Breast epithelium (tissue), 4 donors: ENCODE measurements at regions not wholly inside any gene's neighbourhood (a gene's known extent, or its start where the extent isn't known, plus 50 kb on each side); places are given as distances from the start of the nearest gene placed in this dataset.

Source experiments
- DNase-seq, 2 donors: peaks; one replicate each; pipeline ENCODE4 v3.0.0-alpha.2; 2019; ENCODE audit warnings: low spot score in 2 of 2
- H3K27ac ChIP-seq, 2 donors: fragments of 200-600 bp; sonication (generic) in 1 of 2; one replicate each; pipeline ENCODE4 v1.5.1; 2016 to 2019; ENCODE audit warnings: mild to moderate bottlenecking in 1 of 2
- H3K27me3 ChIP-seq, 2 donors: fragments of 200-600 bp; sonication (generic) in 1 of 2; one replicate each; pipeline versions ENCODE4 v1.5.1 to v1.6.0; 2017 to 2019; ENCODE audit warnings: control low read depth in 1 of 2, mild to moderate bottlenecking in 1 of 2
- H3K36me3 ChIP-seq: fragments of 200-600 bp; one replicate; pipeline ENCODE4 v1.5.1; 2019
- H3K4me1 ChIP-seq, 2 donors: fragments of 200-600 bp; sonication (generic); one replicate each; pipeline ENCODE4 v1.5.1; 2016 to 2019; ENCODE audit warnings: control low read depth in 1 of 2
- H3K4me3 ChIP-seq, 3 donors: fragments of 200-600 bp; sonication (generic); 1 replicate in 2 of 3; 2 replicates in 1 of 3; pipeline ENCODE4 v1.5.1; 2016 to 2019; ENCODE audit warnings: mild to moderate bottlenecking in 3 of 3, moderate library complexity in 2 of 3
- H3K9me3 ChIP-seq, 2 donors: fragments of 200-600 bp; sonication (generic) in 1 of 2; one replicate each; pipeline ENCODE4 v1.5.1; 2016 to 2019; ENCODE audit warnings: control low read depth in 1 of 2
- POLR2A ChIP-seq: fragments of 450-650 bp; IDR thresholded peaks from one replicate; pipeline ENCODE4 v1.6.1; 2016; ENCODE audit warnings: antibody characterized with exemption, mild to moderate bottlenecking, moderate library complexity
- POLR2AphosphoS5 ChIP-seq, 3 donors: sonication (generic); formaldehyde crosslinking; IDR thresholded peaks; one replicate each; pipeline ENCODE4 v1.6.1; 2017; ENCODE audit warnings: antibody characterized with exemption in 3 of 3
- intact Hi-C: fragments of 100-400 bp; cut with DNase I; formaldehyde crosslinking; loops from one replicate; pipeline ENCODE4 v1.15.1; 2023; ENCODE audit warnings: low total_unique reads
- TF ChIP-seq, protein P1 (sequence below), 3 donors: fragments of 450-650 bp; IDR thresholded peaks; one replicate each; pipeline ENCODE4 v1.5.1; 2016 to 2017; ENCODE audit warnings: antibody characterized with exemption in 3 of 3, mild to moderate bottlenecking in 3 of 3, moderate library complexity in 3 of 3

DNA sequence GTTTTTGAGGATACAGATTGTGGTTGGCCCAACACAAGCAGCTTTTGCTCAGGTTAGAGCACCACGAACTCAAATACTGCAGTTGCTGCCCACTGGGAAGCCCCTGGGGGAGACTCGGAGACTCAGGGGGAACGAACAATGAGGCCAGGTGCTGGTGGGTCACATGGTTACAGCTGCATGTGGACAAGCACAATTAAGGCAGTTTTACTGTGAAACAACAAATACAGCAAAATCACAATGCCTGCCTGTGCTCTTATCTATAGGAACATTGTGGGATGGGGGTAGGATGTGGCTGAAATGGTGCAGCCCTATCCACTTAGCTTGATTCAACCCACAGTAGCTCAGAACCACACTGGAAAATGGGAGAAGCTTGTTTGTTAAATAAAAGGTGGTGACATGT, 119.7 kb upstream of the SPATA13 start:
- H3K27ac ChIP-seq: no peak overlapping the region
- no peak for DNase-seq
- H3K36me3 ChIP-seq: no peaks in the 10 kb centered on the region
- TF ChIP-seq POLR2AphosphoS5 (IDR thresholded peaks at IDR 0.05) (no peak), POLR2A (no peak)
- TF ChIP-seq, protein P1, sequence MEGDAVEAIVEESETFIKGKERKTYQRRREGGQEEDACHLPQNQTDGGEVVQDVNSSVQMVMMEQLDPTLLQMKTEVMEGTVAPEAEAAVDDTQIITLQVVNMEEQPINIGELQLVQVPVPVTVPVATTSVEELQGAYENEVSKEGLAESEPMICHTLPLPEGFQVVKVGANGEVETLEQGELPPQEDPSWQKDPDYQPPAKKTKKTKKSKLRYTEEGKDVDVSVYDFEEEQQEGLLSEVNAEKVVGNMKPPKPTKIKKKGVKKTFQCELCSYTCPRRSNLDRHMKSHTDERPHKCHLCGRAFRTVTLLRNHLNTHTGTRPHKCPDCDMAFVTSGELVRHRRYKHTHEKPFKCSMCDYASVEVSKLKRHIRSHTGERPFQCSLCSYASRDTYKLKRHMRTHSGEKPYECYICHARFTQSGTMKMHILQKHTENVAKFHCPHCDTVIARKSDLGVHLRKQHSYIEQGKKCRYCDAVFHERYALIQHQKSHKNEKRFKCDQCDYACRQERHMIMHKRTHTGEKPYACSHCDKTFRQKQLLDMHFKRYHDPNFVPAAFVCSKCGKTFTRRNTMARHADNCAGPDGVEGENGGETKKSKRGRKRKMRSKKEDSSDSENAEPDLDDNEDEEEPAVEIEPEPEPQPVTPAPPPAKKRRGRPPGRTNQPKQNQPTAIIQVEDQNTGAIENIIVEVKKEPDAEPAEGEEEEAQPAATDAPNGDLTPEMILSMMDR (IDR thresholded peaks at IDR 0.05): no peak
- intact Hi-C loops: no loop called here
- no peak overlapping the region for H3K4me3 ChIP-seq
- no peaks in the 10 kb centered on the region for H3K27me3 ChIP-seq
- peaks cover 0 to 5% of the 10 kb centered on the region in 2 donors for H3K4me1 ChIP-seq
- no peaks in the 10 kb centered on the region for H3K9me3 ChIP-seq

DNA sequence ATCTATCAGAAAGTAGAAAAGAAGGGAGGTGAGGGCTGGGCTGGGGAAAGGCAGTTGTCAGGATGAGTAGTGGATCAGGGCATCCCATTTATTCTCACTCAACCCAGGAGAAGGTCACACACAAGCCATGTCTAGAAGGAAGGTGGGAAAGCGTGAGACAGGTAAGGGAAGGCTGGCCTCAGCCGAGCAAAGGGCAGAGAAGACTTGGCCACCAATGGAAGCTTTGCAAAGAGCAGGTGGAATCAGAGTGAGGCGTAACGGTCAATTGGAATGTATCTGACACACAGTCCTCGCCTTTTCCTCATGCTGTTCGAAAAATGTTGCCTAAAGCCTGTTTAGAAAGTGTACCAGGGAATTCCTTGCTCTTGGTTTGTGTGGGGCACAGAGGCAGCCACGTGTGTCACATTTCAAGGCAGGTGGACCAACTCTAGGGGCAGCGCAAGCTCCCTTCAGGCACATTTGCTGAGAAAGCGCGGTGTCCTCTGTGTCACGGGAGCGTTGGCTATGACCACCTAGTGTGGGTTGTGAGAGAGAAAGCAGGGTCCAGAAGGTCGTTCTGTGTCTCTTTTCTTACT, 118.8 kb upstream of the SPATA13 start:
- no peak for DNase-seq
- Histone ChIP-seq H3K4me1 (peaks cover 0 to 5% of the 10 kb centered on the region in 2 donors), H3K9me3 (peaks cover 0 to 3% of the 10 kb centered on the region in 2 donors), H3K27ac (no peak overlapping the region), H3K36me3 (no peaks in the 10 kb centered on the region), H3K27me3 (no peaks in the 10 kb centered on the region), H3K4me3 (no peak overlapping the region)
- TF ChIP-seq POLR2AphosphoS5 (IDR thresholded peaks at IDR 0.05): no peak
- intact Hi-C loops: no loop called here

DNA sequence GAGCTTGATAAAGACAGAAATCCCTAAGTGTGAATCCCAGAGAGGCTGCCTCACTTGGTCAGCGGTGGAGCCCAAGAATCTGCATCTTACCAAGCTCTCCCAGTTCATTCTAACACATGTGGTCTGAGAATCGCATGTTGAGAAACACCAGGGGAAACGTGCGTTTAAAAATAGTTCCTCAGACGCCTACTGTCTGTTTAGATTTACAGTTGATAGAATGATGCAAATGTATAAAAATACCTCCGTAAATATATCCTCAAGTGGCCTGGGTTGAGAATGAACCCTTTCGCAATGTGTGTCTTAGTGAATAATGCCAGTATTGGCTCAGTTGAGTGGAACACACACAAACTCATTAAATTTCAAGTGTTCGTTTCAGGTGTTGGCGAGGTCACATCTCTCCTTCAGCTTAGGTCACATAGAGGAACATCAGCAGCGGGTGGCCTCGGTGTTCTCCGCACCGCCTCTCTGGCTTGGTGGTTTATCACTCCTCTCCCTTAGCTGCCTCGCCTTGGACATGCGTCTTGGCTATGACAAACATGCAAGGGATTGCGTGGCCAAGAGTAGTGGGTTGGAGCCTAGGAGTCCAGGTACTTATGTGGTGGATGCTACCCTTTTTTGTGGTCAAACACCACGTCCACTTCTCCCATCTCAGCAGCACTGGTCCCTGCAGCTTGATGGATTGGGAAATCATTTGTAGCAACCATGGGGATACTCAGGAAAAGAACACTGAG, 117.6 kb upstream of the SPATA13 start:
- no peak for TF ChIP-seq POLR2A
- no peak for TF ChIP-seq POLR2AphosphoS5 (IDR thresholded peaks at IDR 0.05)
- TF ChIP-seq, protein P1 (IDR thresholded peaks at IDR 0.05): no peak
- no peaks in the 10 kb centered on the region for H3K27me3 ChIP-seq
- no peak overlapping the region for H3K27ac ChIP-seq
- H3K4me1 ChIP-seq: peaks cover 0 to 5% of the 10 kb centered on the region in 2 donors
- no peak for DNase-seq
- intact Hi-C loops: no loop called here
- peaks cover 0 to 9% of the 10 kb centered on the region in 2 donors for H3K9me3 ChIP-seq
- no peaks in the 10 kb centered on the region for H3K36me3 ChIP-seq
- H3K4me3 ChIP-seq: no peak overlapping the region

DNA sequence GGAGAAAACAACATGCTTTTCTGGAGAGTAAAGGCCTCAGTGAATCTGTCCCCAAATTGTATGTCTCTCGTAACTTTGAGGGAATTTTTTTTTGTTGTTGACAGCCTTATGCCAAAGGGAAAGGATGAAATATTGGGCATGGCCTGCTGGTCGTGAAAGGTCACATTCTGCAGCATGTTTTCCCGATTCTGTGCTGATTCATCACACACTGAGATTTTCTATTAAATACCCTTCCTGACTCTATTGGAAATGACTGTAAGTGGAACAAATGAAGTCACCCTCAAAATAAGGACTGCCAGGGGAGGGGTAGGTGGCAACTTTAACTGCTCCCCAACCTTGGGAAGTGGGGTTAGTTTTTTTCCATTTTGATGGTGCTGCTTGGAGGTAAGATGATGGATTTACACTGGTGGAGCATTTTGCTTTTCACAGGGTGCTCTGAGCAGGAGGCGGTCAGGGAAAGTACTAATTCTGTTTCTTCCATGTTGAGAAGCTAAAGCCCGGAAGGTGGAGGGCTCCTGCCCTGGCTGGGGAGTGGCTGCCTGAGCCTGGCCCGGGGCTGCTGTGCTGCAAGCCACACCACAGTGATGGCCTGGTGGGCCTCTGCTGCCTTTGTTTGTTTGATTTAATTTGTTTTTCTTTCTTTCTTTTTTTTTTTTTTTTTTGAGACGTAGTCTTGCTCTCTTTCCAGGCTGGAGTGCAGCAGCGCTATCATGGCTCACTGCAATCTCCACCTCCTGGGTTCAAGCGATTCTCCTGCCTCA, 116.8 kb upstream of the SPATA13 start:
- H3K9me3 ChIP-seq: peaks cover 0 to 9% of the 10 kb centered on the region in 2 donors
- peaks cover 0 to 5% of the 10 kb centered on the region in 2 donors for H3K4me1 ChIP-seq
- DNase-seq: no peak
- H3K27ac ChIP-seq: no peak overlapping the region
- TF ChIP-seq, protein P1 (IDR thresholded peaks at IDR 0.05): no peak
- TF ChIP-seq POLR2A: no peak
- TF ChIP-seq POLR2AphosphoS5 (IDR thresholded peaks at IDR 0.05): no peak
- no peak overlapping the region for H3K4me3 ChIP-seq
- H3K36me3 ChIP-seq: no peaks in the 10 kb centered on the region
- H3K27me3 ChIP-seq: no peaks in the 10 kb centered on the region
- intact Hi-C loops: no loop called here

DNA sequence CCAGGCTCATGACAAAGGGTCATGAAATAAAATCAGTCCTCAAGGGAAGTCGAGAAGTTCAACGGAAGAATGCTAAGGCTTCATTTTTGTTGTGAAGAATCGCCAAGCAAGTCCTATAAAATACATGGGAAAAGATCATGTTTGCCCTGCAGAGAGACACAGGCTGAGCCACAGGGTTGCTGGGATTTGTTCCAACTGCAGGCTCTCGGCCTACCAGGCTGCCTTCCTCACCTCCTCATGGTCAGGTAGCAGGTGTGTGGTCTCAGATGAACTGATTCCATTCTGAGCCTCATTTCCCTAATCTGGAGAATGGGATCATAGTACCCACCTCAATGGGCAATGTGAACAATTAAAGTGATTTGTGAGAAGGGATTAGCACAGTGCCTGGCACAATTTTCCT, 114.9 kb upstream of the SPATA13 start:
- H3K27ac ChIP-seq: no peak overlapping the region
- intact Hi-C loops: no loop called here
- peaks cover 0 to 9% of the 10 kb centered on the region in 2 donors for H3K9me3 ChIP-seq
- DNase-seq: no peak
- no peaks in the 10 kb centered on the region for H3K36me3 ChIP-seq
- H3K4me3 ChIP-seq: no peak overlapping the region
- peaks cover 2 to 4% of the 10 kb centered on the region in 2 donors for H3K4me1 ChIP-seq
- H3K27me3 ChIP-seq: no peaks in the 10 kb centered on the region
- TF ChIP-seq, protein P1 (IDR thresholded peaks at IDR 0.05): no peak
- TF ChIP-seq POLR2A (no peak), POLR2AphosphoS5 (IDR thresholded peaks at IDR 0.05) (no peak)
